Neural cell (in vitro differentiated cells): ENCODE measurements at regions not wholly inside any gene's neighbourhood (a gene's known extent, or its start where the extent isn't known, plus 50 kb on each side); places are given as distances from the start of the nearest gene placed in this dataset.
"Not testable (repeated sequence)": the region's sequence is repeated elsewhere in the genome, so short reads cannot be mapped to it uniquely, and the experiment has no call there.

Experiments used
- H2AFZ ChIP-seq: fragments of 200-600, 300-800 bp; sonication (generic), shearing (Covaris generic); 2 replicates; pipeline ENCODE4 v1.6.0; 2014; ENCODE audit warnings: low read depth, mild to moderate bottlenecking, antibody characterized with exemption, low read length, moderate library complexity
- H3F3A ChIP-seq: fragments of 200-600 bp; shearing (Covaris generic); 2 replicates; pipeline ENCODE4 v1.6.1; 2016; ENCODE audit warnings: mild to moderate bottlenecking, moderate library complexity, mixed read lengths, antibody characterized with exemption, low read length; ENCODE audit not compliant: insufficient read depth, poor library complexity, severe bottlenecking
- H3K27ac ChIP-seq: fragments of 200-600, 300-800 bp; sonication (generic), shearing (Covaris generic); 2 replicates; pipeline ENCODE4 v1.5.1; 2014; ENCODE audit warnings: mild to moderate bottlenecking, low read length, moderate library complexity
- H3K27me3 ChIP-seq: fragments of 300-800, 200-600 bp; sonication (generic), shearing (Covaris generic); 2 replicates; pipeline ENCODE4 v1.6.0; 2014; ENCODE audit warnings: mild to moderate bottlenecking, low read depth, low read length, moderate library complexity; ENCODE audit not compliant: insufficient read depth
- H3K36me3 ChIP-seq: fragments of 300-800, 200-600 bp; sonication (generic), shearing (Covaris generic); 2 replicates; pipeline ENCODE4 v1.5.1; 2014; ENCODE audit warnings: mild to moderate bottlenecking, antibody characterized with exemption, low read length, moderate library complexity; ENCODE audit not compliant: insufficient read depth
- H3K4me2 ChIP-seq: fragments of 300-800, 200-600 bp; sonication (generic), shearing (Covaris generic); 2 replicates; pipeline ENCODE4 v1.6.0; 2014; ENCODE audit warnings: mild to moderate bottlenecking, low read length
- H3K4me3 ChIP-seq: fragments of 300-800, 200-600 bp; sonication (generic), shearing (Covaris generic); 2 replicates; pipeline ENCODE4 v1.5.1; 2014; ENCODE audit warnings: mild to moderate bottlenecking, low read length, moderate library complexity
- H3K79me2 ChIP-seq: fragments of 200-600 bp; shearing (Covaris generic); replicated peaks from 2 replicates; pipeline ENCODE4 v1.6.0; 2014; ENCODE audit warnings: mild to moderate bottlenecking, low read length, moderate library complexity; ENCODE audit not compliant: insufficient read depth
- H3K9ac ChIP-seq: fragments of 300-800, 200-600 bp; sonication (generic), shearing (Covaris generic); 2 replicates; pipeline ENCODE4 v1.6.1; 2016; ENCODE audit warnings: mild to moderate bottlenecking, low read length, mixed read lengths
- H3K9me2 ChIP-seq: fragments of 200-600 bp; shearing (Covaris generic); 2 replicates; pipeline ENCODE4 v1.6.1; 2016; ENCODE audit warnings: mild to moderate bottlenecking, low read length, mixed read lengths; ENCODE audit not compliant: insufficient read depth
- H3K9me3 ChIP-seq: fragments of 200-600, 300-800 bp; sonication (generic), shearing (Covaris generic); 2 replicates; pipeline ENCODE4 v1.6.1; 2016; ENCODE audit warnings: mild to moderate bottlenecking, mixed run types, low read length, moderate library complexity, mixed read lengths
- H4K20me1 ChIP-seq: fragments of 200-600 bp; shearing (Covaris generic); 2 replicates; pipeline ENCODE4 v1.6.1; 2016; ENCODE audit warnings: mild to moderate bottlenecking, mixed run types; ENCODE audit not compliant: insufficient read depth
- CTCF ChIP-seq: fragments of 450-650 bp; IDR thresholded peaks from 2 replicates; pipeline ENCODE4 v1.5.1; 2014; ENCODE audit warnings: antibody characterized with exemption, mild to moderate bottlenecking, moderate library complexity; ENCODE audit not compliant: poor library complexity, severe bottlenecking
- EP300 ChIP-seq: fragments of 450-650 bp; conservative IDR thresholded peaks from 2 replicates; pipeline ENCODE4 v1.6.1; 2014; ENCODE audit warnings: antibody characterized with exemption, mild to moderate bottlenecking, moderate library complexity; ENCODE audit not compliant: poor library complexity, severe bottlenecking
- EZH2 ChIP-seq: fragments of 200-600, 300-800 bp; shearing (Covaris generic), sonication (generic); IDR thresholded peaks from 2 replicates; pipeline ENCODE4 v1.6.1; 2014; ENCODE audit warnings: antibody characterized with exemption, low read length, borderline replicate concordance, mild to moderate bottlenecking; ENCODE audit not compliant: insufficient read depth, poor library complexity, severe bottlenecking
- MXI1 ChIP-seq: fragments of 450-650 bp; conservative IDR thresholded peaks from 2 replicates; pipeline ENCODE4 v1.6.1; 2014; ENCODE audit warnings: antibody characterized with exemption, mild to moderate bottlenecking; ENCODE audit not compliant: poor library complexity, severe bottlenecking
- POLR2AphosphoS5 ChIP-seq: IDR thresholded peaks from 2 replicates; pipeline ENCODE4 v1.6.1; 2012
- RAD21 ChIP-seq: fragments of 450-650 bp; conservative IDR thresholded peaks from 2 replicates; pipeline ENCODE4 v1.6.1; 2014; ENCODE audit warnings: antibody characterized with exemption, mild to moderate bottlenecking, moderate library complexity
- REST ChIP-seq: IDR thresholded peaks from 2 replicates; pipeline ENCODE4 v1.6.1; 2012; ENCODE audit warnings: borderline replicate concordance
- SMC3 ChIP-seq: fragments of 450-650 bp; conservative IDR thresholded peaks from 2 replicates; pipeline ENCODE4 v1.6.1; 2014; ENCODE audit warnings: antibody characterized with exemption, mild to moderate bottlenecking, moderate library complexity; ENCODE audit not compliant: poor library complexity
- TAF1 ChIP-seq: IDR thresholded peaks from 2 replicates; pipeline ENCODE4 v1.6.1; 2012; ENCODE audit warnings: low read depth

DNA sequence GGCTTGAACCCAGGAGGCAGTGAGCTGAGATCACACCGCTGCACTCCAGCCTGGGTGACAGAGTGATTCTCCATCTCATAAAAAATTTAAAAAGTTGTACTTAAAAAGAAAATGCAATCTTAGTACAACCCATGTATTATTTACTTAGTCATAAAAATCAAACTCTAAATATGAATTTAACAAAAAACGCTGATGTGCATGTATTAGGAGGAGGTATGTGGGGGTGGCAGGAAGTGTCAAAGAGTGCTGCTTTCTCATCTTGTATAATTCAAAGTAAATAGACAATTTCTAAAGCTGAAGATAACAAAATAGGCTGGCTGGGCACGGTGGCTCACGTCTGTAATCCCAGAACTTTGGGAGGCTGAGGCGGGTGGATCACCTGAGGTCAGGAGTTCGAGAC lies 81.0 kb upstream of the NRBF2 start (continued):
- no peak for TF ChIP-seq CTCF

DNA sequence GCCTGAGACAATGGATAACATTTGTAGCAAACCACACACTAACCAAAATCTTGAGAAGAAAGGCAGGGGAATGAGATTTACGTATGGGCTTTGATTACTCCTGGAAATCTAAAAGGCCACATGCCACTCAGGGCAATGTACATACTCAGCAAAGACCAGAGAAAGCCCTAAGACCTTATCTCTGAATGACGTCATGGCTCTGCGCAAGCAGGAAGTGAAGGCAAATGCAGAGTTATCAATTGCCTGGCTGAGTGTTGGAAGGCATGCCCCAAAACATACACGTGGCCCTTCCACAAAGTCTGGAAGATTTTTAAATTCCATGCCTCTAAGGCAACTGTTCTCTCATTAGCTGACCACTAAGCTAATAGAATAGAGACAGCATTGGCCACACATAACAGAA lies 90.9 kb upstream of the NRBF2 start:
- TF ChIP-seq TAF1 (no peak), MXI1 (no peak), POLR2AphosphoS5 (no peak), RAD21 (no peak), EZH2 (no peak), CTCF (no peak), SMC3 (no peak), EP300 (no peak), REST (no peak)
- Histone ChIP-seq H3K27me3 (no peaks in the 10 kb centered on the region), H3K9me3 (no peaks in the 10 kb centered on the region), H3F3A (no peaks in the 10 kb centered on the region), H3K36me3 (no peaks in the 10 kb centered on the region), H3K4me2 (no peak overlapping the region), H2AFZ (no peak overlapping the region), H3K9ac (no peak overlapping the region), H3K9me2 (no peaks in the 10 kb centered on the region), H4K20me1 (no peaks in the 10 kb centered on the region), H3K4me3 (no peak overlapping the region), H3K27ac (no peak overlapping the region), H3K79me2 (no peaks in the 10 kb centered on the region)

GRCh38 chr10:63033616-63034185 lies 99.4 kb upstream of the NRBF2 start:
- H3K9me2 ChIP-seq, H3K27ac ChIP-seq, H3K4me2 ChIP-seq, H4K20me1 ChIP-seq, H3K36me3 ChIP-seq, H3K9me3 ChIP-seq, H2AFZ ChIP-seq, H3K79me2 ChIP-seq, H3K27me3 ChIP-seq, H3K9ac ChIP-seq, H3F3A ChIP-seq, H3K4me3 ChIP-seq: not testable (repeated sequence)
